Fibroblast of the conjunctiva (primary cell): ENCODE measurements at regions not wholly inside any gene's neighbourhood (a gene's known extent, or its start where the extent isn't known, plus 50 kb on each side); places are given as distances from the start of the nearest gene placed in this dataset.

Experiments
- DNase-seq: peaks from one replicate; pipeline ENCODE4 v3.0.0-alpha.2; 2010; ENCODE audit warnings: low read depth

DNA sequence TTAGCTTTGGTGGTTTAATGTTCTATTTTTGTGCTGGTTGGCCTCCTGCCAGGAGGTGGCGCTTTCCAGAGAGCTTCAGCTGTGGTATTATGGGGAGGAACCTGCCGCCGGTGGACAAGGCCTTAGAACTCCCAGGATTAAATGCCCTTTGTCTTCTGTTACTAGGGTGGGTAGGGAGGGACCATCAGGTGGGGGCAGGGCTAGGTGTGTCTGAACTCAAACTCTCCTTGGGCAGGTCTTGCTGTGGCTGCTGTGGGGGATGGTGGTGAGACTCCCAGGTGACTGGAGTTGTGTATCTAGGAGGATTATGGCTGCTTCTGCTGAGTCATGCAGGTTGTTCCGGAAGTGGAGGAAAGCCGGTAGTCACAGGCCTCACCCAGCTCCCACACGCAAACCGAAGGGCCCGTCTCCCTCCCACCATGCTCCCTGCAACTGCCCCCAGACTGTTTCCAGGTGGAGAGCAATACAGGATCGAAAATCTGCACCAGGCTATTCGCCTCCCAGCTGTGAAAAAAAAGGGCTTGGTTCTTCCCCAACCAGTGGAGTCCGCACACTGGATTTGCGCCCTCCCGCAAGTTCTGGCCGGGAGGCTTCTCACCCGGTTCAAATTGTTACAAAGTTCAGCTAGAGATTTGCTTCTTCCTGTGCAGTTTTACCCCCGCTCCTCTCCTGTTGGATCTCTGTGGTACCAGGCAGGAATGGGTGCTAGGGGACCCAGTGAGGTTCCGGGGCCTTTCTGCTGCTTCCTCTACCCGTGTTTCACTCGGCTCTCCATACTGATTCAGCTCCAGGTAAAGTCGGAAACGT is 220.5 kb downstream of the CENPF start:
- no peak for DNase-seq

DNA sequence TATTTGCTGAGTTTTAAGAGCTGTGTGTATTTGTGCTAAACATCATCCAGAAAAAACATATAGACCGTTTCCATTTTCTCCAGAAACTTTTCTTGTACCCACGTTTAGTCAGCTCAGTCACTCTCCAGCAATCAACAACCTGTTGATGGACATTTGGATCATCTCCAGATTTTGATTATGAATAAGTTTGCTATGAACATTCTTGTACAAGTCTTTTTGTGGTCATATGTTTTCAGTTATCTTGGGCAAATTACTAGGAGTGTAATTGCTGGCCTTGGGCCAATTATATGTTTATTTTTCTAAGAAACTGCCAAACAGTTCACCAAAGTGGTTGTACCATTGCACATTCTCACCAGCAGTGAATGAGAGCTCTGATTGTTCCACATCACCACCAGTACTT is 221.8 kb downstream of the CENPF start:
- peak; percentile 20 for DNase-seq

DNA sequence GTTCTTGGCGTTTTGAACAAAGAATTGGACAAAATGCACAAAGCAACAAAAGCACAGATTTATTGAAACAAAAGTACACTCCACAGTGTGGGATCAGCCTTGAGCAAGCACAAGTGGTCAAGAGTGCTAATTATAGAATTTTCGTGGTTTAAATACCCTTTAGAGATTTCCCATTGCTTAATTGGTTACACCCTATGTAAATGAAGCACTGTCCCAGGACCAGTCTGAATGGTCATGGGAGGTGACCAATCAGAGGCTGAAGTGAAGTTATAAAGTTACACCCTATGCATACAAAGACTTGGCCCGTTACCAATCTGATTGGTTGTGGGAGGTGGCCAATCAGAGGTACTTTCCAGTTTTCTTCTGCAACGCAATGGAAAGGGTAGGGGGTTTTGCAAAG is 223.6 kb downstream of the CENPF start:
- DNase-seq: no peak

DNA sequence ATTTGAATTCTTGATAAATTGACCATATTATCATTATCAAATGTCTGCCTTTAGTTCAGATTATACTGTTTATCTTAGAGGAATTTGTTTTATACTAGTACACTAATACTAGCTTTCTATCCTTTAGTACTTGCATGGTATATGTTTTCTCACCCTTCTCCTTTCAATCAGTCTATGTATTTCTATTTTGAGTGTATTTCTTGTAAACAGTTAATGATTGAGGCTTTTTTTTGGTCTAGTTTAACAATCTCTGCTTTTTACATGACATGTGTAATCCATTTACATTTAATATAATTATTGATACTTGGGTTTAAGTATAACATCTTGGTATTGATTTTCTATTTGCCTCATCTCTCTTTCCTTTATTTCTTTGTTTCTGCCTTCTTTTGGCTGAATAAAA is 224.9 kb downstream of the CENPF start:
- DNase-seq: no peak

DNA sequence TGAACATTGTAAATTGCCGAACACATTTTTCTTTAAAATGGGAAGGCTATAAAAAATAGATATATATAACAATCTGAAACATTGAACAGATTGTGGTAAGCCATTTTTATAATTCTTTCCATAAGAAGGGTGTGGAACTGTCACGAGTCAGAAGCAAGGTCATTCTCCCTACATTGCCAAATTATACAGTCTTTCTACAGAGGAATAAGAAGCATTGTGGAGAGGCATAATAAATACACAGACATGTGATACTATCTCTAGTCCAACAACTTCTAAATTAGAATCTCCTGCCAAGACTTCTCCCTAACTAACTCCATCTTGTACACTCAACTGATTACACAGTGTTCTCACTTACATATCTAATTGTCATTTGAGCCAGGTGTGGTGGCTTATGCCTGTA is 227.9 kb downstream of the CENPF start:
- peak; percentile 6 for DNase-seq

DNA sequence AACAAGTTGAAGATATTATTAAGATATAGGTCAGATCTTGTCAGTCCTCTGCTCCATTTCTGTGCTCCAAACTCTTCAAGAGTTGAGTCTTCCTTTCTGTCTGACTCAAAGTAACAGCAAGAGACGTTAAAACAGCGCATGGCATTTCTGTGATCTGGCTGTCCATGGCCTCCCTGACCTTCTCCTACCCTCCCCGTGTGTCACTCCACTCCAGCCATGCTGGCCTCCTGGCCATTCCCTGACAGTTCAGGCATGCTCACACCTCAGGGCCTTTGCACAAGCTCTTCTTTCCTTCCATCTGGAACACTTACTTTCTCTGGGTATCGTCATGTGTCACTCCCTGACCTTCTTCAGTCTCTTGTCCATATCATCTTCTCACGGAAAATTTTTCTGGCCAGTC is 229.0 kb downstream of the CENPF start:
- no peak for DNase-seq

DNA sequence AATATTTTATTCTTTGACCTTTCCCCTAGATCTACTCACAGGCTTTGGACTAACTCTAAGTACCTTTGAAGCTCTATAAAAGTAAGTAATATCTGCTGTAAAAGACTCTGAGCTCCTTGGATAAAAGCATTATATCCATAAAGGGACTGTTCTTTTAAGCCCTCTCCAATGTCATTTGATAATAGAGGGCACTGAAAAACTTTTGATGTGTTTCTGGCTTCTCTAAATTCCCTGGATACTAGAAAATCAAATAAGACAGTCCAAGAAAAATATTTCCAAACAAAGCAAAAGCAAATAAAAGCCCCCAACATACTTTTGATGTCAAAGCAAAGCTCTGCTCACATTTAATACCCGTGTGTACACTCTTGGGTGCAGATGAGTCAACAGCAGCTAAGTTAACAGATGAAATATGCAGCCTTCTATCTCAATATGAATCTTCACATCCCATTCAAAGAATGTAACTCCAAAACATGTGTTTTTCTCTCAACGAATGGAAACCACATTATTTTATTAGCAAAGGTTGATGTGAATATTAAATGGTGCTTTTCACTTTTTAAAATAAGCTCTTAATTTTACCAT is 230.3 kb downstream of the CENPF start:
- peak; percentile 43 for DNase-seq

DNA sequence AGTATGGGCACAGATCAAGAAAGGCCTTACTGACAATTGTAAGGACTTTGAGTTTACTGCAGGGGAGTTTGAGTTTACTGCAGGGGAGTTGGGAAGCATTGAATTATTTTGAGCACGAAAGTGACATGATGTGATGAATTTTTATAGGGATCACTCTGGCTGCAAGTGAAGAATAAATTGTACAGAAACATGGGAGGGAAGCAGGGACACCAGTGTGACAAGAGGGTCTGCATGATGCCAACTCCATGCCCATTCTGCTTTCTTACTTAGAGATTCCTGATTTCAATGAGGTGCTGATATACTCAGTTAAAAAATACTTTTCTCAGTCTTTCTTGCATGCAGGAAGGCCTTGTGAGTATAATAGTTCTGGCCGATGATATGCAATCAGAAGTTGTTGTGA is 234.4 kb downstream of the CENPF start:
- DNase-seq: no peak

DNA sequence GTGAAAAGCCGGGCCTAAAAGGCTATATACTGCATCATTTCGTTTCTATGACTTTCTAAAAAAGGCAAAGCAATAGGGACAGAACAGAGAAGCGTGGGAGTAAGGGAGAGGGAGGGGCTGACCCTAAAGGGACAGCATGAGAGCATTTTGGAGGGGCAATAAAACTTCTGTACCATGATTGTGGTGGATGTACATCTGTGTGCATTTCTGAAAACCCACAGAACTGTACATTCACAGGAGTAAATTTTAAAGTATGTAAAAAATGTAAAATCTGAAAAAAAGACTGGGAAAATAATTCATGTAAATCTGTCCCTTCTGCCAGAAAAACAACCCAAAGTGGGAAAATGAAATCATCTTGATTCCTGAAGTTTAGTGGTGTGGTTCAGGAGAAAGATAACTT is 235.4 kb downstream of the CENPF start:
- no peak for DNase-seq

DNA sequence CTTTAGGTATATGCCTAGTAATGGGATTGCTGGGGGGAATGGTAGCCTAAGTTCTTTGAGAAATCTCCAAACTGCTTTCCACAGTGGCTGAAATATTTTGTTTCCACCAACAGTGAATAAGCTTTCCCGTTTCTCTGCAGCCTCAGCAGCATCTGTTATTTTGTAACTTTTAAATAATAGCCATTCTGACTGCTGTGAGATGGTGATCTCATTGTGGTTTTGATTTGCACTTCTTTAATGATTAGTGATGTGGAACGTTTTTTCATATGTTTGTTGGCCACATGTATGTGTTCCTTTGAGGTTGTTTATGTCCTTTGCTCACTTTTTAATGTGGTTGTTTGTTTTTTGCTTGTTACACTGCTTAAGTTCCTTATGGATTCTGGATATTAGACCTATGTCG is 237.4 kb downstream of the CENPF start:
- DNase-seq: no peak

DNA sequence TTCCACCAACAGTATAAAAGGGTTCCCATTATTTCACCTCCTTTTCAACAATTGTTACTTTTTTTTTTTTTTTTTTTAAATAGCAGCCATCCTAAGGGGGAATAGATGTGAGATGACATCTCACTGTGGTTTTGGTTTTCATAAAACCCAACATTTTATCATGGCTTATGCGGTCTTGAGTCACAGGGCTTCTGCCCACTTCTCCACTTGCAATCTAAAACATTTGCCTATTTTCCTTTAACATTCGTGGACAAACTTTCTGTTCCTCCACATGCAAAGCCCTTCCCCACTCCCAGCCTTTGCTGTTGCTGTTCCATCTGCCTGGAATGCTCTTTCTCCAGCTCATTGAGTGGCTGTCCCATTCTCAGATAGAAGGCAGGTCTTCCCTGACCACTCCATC is 239.7 kb upstream of the KCNK2 start:
- DNase-seq: no peak

DNA sequence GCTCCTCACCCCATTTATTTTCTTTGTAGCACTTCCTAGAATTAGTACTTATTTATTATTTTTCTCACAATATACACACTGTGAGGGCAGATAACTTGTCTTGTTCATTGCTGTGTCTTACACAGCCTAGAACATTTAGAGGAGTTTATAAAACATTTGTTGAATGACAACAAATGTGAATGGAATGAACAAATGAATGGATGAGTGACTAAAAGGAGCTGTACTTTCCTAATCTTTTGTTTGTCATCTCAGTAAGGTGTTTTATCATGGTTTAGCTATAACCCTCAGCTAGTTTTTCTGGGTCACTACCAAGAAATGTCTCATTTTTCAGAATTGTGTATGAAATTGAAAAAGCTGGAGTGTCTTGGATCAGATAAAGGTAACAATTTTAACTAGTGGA is 239.3 kb upstream of the KCNK2 start:
- no peak for DNase-seq

DNA sequence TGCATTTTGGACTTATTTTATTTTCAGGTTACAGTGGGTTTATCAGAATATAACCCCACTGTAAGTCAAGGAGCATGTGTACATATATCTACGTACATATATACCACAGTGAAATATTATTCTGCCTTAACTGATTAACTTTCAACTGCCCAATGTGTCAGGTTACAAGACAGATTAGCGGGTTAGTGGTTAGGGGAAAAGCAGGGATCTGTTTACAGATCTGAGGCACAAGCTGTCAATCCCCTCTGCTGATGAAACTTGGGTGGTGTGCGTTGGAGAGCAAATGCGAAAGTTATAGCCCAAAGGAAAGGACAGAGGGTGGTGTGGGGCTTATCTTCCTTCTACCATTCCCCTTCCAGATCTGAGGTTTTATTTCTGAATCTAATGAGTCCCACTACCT is 238.2 kb upstream of the KCNK2 start:
- no peak for DNase-seq

DNA sequence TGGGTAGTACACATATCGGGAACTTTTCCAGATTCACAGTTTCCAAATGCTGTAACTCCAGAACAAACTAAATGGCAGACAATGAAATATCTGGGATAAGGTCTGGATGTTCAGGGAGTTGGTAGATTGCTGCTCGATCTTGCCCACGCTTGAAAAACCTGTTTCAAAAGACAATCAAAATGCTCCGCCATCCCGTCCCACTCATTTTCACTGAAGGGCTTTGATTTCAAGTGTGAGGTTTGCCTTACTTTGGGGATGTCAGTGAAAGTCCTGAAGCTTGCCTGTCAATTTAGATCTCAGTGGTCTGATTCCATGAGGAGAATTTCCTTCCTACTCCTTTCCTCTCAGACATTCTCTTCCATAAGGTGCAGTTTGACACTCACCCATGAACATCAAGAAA is 236.3 kb upstream of the KCNK2 start:
- DNase-seq: no peak

DNA sequence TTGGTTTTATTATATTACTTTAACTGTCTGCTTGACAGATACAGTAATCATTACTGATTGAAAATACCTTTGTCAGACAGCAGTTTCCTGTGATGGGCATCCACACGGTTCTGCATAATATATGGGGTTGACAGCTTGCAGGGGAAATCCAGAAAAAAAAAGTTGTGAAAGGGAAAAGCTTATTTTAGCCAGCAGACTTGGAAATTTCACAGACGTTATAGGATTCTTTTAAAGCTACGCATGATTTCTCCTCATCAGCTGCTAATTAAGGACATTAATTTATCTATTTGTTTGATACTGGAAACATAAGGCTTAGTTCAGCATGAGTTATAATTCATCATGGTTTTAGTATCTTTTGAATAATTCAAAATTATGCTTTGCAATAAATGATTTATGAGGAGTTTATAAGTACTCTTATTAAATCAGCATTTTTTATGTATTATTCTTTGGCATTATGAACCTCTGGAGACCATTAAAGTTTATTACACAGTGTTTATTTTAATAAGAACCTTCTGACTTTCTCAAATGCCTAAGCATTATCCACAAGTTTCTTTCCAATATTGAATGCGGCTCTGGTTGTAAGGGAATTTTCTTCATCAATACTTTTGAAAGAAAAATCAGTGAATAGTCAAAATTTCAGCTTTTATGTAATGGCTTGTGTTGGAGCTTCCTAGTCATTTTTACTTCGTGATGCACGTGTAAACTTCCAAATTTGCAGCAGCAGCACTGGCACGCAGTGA is 235.3 kb upstream of the KCNK2 start:
- no peak for DNase-seq

DNA sequence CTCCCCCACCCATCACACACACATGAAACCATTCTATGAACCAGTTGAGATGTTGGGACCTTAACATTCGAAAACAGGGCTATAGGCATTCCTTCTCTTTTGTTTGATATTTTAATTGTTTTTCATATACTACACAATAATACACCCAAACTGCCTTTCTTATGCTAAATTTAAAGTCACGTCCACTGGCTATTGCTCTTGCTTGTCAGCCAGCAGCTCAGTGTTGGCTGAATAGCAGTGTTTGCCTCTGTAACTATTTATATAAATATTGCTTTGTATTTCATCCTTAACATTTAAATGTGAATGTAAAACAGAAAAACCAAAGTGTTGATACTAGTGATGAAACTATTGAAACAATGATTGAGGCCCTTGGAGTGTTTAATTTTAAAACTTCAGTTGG is 234.4 kb upstream of the KCNK2 start:
- no peak for DNase-seq

DNA sequence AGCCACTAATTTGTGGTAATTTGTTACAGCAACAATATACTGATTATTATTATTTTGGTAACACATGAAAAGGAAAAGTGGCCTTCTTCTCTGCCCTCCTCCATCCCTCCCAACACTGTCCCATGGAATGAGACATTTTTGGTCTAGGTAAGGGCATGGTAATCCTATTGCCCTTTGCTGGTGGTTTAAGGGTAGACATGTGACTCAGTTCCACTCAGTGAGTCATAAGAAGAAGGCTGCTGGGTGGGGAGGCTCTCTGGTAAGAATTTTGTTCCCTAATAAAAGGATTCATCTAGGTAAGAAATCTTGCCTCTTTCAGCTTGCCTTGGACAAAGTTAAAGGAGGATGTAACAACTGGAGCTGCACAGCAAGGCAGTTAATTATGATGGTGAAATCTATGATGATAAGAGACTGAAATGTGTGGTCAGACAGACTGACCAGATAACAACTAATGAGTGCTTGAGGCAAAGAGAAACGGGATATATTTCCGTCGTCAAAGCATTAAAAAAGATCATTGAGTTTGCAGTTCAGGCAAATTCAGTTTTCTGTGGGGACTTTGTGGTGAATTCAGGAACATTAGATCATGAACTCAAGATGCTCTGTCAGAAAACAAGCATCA is 232.0 kb upstream of the KCNK2 start:
- no peak for DNase-seq

DNA sequence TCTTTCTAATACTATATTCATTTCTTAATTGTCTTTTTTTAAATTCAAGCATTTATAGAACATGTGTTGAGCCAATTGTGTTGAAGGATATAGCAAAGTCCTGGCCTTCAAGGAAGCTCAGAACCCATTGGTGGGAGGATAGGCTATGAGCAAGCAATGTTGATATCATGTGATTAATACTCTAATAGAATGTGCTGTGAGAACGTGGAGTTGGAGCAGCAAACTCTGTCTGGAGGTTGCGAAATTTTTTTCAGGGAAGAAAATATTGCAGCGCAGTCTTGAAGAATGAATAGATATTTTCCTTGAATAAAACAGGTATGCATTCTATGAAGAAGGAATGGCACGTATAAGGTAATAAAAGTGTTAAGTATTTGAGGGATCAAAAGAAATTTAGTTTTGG is 229.2 kb upstream of the KCNK2 start:
- no peak for DNase-seq

DNA sequence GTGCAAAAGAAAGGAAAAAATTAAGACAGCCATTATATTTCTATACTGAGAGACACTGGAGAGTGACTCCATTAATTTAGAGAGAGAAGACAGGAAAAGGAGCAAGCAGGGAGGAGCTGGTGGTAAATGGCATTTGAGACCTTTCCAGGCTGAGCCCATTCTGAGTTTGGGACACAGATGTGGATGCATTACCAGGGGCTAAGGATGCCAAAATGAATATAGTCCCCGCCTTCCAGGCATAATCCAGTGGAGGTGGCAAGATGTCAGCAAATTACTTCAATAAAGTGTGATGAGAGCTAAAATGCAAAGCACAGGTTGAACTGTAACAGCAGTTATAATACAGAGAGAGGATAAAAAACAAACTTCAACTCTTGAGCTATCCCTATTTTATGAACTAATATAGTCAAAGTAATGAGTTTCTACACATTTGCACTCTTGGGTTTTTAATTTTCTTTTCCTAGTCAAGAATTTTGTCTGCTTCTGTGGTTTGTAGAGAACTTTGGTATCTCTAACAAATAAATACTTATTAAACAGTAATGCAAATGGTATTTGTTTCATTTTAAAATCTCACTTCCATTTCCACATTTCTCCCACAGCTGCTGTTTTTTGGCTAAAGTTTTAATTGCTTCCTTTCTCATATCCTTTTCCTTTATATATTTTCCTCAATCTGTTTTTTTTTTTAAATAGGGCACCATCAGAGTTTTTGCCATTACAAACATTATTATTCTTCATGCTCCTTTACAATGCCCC is 228.2 kb upstream of the KCNK2 start:
- DNase-seq: no peak

DNA sequence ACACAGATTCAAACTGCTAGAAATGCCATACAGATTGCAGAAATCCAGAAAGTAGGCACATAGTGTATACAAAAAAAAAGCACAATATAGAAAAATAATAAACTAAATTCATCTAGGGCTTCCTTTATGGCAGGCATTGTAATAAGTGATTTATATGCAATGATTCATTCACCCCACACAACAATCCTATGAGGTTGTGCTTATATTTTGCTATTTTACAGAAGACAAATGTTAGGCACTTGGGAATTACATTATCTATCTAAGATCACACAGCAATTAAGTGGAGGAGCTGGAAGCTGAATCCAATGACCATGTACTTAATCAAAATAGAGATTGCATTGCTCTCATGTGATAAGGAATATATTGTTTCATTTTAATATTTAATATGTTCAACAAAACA is 225.7 kb upstream of the KCNK2 start:
- DNase-seq: no peak

DNA sequence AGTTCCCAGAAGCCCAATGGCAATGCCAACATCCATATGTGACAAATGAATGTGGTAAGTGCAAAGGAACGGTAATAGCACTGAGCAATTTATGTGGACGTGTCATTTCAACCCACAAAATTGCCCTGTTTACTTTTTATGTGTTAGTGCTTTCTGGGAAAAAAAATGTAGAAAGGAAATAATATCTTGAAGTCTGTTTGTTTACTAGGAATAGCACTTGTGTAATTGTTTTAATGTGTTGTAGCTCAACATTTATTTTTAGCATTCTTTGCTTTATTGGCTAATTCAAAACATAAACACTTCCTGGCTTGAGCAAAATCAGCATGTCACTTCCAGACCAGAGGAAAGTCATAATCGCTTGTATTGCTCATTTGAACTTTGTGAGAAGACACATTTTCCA is 224.8 kb upstream of the KCNK2 start:
- DNase-seq: no peak

DNA sequence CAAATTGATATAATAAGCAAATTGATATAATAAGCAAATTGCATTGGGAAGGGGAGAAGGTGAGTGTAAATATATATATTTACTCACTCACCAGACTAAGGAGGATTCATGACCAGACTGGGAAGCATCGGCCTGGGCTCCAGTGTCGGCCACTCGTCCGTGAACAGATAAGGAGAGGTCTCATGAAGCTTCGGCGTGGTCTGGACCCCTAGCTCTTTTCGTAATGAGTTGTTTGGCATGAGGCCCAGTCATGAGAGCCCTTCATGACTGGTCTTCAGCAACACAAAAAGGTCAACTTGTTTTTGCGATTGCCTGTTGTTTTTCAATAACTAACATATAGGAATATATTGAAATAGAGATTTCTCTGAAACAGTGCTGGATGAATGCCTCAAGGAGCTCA is 222.9 kb upstream of the KCNK2 start:
- DNase-seq: no peak
